GM10266 (cell line): ENCODE measurements at regions not wholly inside any gene's neighbourhood (a gene's known extent, or its start where the extent isn't known, plus 50 kb on each side); places are given as distances from the start of the nearest gene placed in this dataset.

Experiments
- DNase-seq: peaks from one replicate; pipeline ENCODE4 v3.0.0; 2012; ENCODE audit errors: extremely low spot score
- TF ChIP-seq, protein P1 (sequence below): IDR thresholded peaks from 2 replicates; pipeline ENCODE4 v1.5.1; 2012; ENCODE audit warnings: mild to moderate bottlenecking, low read depth; ENCODE audit not compliant: control insufficient read depth, insufficient read depth; ENCODE audit errors: missing control alignments

DNA sequence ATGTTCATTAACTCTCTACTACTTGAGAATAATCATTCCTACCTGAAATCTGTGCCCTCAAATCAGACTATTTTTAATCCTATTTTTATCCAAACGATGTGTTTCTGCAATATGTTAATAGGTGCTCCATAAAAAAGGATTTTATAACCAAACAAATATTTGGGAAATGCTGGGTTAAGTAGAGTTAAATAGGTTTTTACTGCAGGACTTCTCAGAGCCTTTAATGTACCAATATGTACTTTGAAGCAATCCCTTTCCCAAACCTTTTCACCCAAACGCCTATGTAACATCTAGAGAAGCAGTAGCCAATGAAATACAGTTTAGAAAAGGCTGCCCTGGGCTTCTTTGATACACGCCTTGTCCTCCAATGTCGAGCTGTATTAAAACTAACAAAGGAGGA lies 182.5 kb downstream of the SP3 start:
- TF ChIP-seq, protein P1, sequence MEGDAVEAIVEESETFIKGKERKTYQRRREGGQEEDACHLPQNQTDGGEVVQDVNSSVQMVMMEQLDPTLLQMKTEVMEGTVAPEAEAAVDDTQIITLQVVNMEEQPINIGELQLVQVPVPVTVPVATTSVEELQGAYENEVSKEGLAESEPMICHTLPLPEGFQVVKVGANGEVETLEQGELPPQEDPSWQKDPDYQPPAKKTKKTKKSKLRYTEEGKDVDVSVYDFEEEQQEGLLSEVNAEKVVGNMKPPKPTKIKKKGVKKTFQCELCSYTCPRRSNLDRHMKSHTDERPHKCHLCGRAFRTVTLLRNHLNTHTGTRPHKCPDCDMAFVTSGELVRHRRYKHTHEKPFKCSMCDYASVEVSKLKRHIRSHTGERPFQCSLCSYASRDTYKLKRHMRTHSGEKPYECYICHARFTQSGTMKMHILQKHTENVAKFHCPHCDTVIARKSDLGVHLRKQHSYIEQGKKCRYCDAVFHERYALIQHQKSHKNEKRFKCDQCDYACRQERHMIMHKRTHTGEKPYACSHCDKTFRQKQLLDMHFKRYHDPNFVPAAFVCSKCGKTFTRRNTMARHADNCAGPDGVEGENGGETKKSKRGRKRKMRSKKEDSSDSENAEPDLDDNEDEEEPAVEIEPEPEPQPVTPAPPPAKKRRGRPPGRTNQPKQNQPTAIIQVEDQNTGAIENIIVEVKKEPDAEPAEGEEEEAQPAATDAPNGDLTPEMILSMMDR, result no peak

DNA sequence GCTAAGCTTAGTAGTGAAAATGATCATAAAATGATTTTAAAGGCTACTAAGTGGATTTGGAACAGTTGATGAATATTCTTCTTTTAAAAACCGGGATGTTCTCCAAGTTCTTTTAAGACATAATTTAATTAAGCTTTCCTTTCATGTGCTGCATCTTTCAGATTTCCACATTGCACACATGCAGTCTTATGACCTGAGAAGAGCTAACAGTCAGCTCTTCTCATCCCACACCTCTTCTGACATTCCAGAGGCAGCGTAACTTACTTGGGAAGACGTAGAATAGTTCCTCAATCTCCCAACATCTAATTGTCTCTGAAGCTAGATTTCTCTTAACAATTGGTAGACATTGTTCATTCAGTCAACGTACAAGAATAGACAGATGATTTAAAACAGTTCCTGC lies 181.8 kb downstream of the SP3 start:
- TF ChIP-seq, protein P1, result no peak
- no peak for DNase-seq

More for the DNA sequence above, 182.5 kb downstream of the SP3 start:
- DNase-seq, result no peak

DNA sequence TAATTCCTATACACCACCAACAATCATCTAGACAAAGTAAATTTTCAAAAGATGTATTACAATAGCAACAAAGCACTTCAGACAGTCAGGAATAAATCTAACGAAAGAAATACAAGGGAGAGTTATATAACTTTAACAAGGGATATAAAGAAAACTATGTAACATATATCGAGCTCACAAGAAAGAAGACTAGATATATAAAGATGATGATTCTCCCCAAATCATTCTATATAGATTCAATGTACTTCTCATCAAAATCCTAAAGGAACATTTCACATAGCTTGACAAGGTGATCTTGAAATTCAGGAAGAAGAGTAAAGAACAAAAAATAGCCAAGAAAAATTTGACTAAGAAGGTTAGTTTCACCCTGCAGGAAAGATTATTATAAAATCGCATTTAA lies 179.4 kb downstream of the SP3 start:
- no peak for DNase-seq
- TF ChIP-seq, protein P1, result no peak

DNA sequence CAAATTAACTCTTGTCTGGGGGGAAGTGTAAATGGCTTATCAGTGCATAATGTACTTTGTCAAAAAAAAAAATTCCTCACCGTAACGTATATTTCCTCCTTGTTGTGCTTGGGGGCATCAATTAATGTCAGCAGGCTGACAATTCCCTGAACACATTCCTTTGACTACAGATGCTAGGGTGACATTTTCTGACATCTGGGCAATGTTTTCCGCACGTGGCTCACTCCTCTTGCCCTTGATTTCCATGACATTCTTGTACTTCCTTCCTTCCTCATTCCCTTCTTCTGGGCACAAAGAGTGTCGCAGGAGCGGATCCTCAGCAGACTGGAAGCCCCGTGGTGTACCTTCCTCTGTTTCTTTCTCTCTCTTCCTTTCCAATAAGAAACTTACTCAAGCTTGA lies 173.7 kb downstream of the SP3 start:
- TF ChIP-seq, protein P1, result no peak
- DNase-seq, result no peak

DNA sequence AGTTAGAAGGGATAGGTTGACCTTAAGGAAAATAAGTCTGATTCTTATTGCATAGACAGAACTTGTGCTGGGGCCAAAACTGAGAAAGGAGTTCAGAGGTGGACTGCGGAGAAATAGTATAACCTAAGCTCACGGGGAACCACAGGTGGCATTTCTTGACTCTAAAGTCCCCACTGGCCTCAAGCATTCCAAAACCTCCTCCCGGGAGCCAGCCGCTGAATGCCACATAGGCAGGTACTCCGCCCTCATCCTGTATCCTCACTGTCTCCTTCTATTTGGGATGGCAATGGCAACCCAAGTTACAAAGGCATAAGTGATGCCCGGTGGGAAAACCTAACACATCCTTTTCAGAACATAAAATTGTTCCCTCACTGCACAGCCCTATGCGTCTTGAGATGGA lies 173.0 kb downstream of the SP3 start:
- no peak for DNase-seq
- TF ChIP-seq, protein P1, result no peak

DNA sequence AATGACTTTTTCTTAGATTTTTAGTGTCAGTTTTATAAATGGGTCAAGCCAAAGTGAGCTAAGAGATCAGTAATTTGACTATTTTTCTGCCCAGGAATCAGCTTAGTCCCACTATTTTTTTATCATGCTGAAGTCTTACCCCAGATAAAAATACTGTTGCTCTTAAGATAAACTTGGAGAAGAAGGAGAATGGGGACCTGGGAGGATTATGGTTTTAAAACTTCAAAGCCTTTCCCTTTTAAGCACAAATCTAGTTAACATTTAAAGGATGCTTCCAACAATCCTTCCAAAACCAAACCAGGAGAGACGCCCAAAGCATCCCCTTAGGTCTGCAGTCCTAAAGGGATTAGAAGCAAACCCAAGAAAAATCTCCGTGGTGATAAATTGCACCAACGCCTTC lies 172.4 kb downstream of the SP3 start:
- TF ChIP-seq, protein P1, result no peak
- no peak for DNase-seq

DNA sequence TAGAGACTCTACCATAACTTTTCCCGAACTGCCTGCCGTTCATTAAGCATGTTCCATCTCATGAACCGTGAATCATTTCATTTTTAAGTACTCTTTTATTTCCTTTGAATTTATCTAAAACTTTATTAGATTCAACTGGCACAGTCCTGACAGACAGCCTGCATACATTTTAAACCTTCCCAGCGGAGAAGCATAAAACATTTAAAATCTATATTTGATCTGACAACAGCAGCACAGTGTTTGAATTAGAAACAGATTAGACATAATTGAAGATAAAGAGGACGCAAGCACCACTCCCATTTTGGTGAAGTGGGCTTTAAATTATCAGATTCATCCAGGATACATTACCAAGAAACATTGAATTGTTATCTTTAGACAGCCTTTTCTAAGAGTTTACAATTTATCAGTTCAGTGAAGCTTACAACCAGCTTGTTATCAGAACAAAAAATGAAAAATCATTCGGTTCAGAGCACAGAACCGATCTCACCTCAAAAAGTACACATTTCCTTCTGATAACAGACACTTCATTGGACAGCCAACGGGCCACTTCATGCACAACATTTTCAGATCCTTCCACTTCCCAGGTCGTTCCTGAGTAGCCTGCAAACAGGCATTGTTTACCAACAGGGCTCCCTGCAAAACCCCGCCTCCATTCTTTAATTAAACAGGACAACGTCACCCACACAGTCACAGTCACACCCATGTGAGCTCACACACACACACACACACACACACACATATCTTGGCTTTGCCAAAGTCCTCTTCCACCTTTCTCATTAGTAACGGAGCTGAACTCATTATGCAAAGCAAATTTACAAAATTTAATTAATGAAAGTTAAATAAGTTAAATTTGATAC lies 171.2 kb downstream of the SP3 start:
- TF ChIP-seq, protein P1, result no peak

More for the DNA sequence above, 171.2 kb downstream of the SP3 start:
- no peak for DNase-seq
